ENCODE measurements at regions not wholly inside any gene's neighbourhood (a gene's known extent, or its start where the extent isn't known, plus 50 kb on each side); places are given as distances from the start of the nearest gene placed in this dataset.
"Not testable (repeated sequence)": the region's sequence is repeated elsewhere in the genome, so short reads cannot be mapped to it uniquely, and the experiment has no call there.

- Mint-ChIP-seq H3K36me3 (ENCODE audit: low read depth) (no peaks in the 10 kb centered on the region), H3K27ac (no peak overlapping the region), H3K4me3 (peak overlapping the region; percentile 60), H3K27me3 (peaks cover 42% of the 10 kb centered on the region), H3K9me3 (ENCODE audit: low read depth) (no peaks in the 10 kb centered on the region), H3K4me1 (peaks cover 12% of the 10 kb centered on the region)
- intact Hi-C loops (cut with DNase I, micrococcal nuclease) = no loop called here
- ATAC-seq (peak; percentile 55), DNase-seq (peak; percentile 46)
- POLR2A ChIA-PET = no interaction called here
- CTCF ChIA-PET = interaction anchor here (1.0 kb wide), 1 partner anchor 21 kb away, joined by 3 read pairs; no protein-coding TSS in a partner anchor
Measured at GRCh38 chr17:20852239-20852989, 190.4 kb downstream of the USP22 start.

GRCh38 chr17:20852990-20853370, 189.8 kb downstream of the USP22 start:
- H3K4me1 Mint-ChIP-seq = peaks cover 12% of the 10 kb centered on the region
- CTCF ChIA-PET = interaction anchor here (1.0 kb wide), 1 partner anchor 21 kb away, joined by 3 read pairs; no protein-coding TSS in a partner anchor
- no peak for ATAC-seq
- no peak for DNase-seq
- POLR2A ChIA-PET = no interaction called here
- peak overlapping the region; percentile 60 for H3K4me3 Mint-ChIP-seq
- no peaks in the 10 kb centered on the region for H3K9me3 Mint-ChIP-seq (ENCODE audit: low read depth)
- peaks cover 44% of the 10 kb centered on the region for H3K27me3 Mint-ChIP-seq
- no peaks in the 10 kb centered on the region for H3K36me3 Mint-ChIP-seq (ENCODE audit: low read depth)
- intact Hi-C loops (cut with DNase I, micrococcal nuclease) = no loop called here
- no peak overlapping the region for H3K27ac Mint-ChIP-seq

DNA sequence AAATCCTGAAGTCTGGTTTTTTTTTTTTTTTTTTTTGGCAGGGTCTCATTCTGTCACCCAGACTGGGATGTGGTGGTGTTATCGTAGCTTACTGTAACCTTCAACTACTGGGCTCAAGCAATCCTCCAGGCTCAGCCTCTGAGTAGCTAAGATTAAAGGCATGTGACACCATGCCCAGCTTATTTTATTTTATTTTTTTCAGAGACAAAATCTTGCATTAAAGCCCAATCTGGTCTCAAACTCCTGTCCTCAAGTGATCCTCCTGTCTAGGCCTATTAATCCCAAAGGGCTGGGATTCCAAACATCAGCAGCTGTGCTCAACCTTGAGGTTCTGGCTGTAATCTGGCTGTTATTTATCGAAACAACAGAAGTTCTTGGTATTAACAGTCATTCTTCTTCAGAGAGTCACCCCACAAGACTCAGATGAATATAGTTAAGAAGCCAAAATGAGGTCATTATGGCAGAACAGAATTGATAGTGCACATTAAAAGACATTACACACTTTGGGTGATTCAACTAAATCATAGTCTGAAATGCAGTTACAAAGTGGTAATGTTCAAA, 186.8 kb downstream of the USP22 start:
- H3K27me3 Mint-ChIP-seq = peaks cover 39% of the 10 kb centered on the region
- DNase-seq; H3K27ac Mint-ChIP-seq; H3K9me3 Mint-ChIP-seq (ENCODE audit: low read depth); H3K36me3 Mint-ChIP-seq (ENCODE audit: low read depth); CTCF ChIA-PET; ATAC-seq; POLR2A ChIA-PET; H3K4me3 Mint-ChIP-seq; intact Hi-C loops (cut with DNase I, micrococcal nuclease): not testable (repeated sequence)
- H3K4me1 Mint-ChIP-seq = peaks cover 12% of the 10 kb centered on the region

GRCh38 chr17:20866444-20867209, 176.2 kb downstream of the USP22 start:
- intact Hi-C loops (cut with DNase I, micrococcal nuclease); CTCF ChIA-PET; H3K36me3 Mint-ChIP-seq (ENCODE audit: low read depth); H3K4me1 Mint-ChIP-seq; ATAC-seq; H3K27ac Mint-ChIP-seq; H3K4me3 Mint-ChIP-seq; DNase-seq; H3K9me3 Mint-ChIP-seq (ENCODE audit: low read depth); POLR2A ChIA-PET: not testable (repeated sequence)
- H3K27me3 Mint-ChIP-seq = peaks cover 10% of the 10 kb centered on the region

GRCh38 chr17:20867436-20867937, 175.3 kb downstream of the USP22 start:
- CTCF ChIA-PET; H3K27ac Mint-ChIP-seq; H3K4me1 Mint-ChIP-seq; H3K27me3 Mint-ChIP-seq; intact Hi-C loops (cut with DNase I, micrococcal nuclease); POLR2A ChIA-PET; H3K4me3 Mint-ChIP-seq; ATAC-seq; H3K9me3 Mint-ChIP-seq (ENCODE audit: low read depth); DNase-seq; H3K36me3 Mint-ChIP-seq (ENCODE audit: low read depth): not testable (repeated sequence)

DNA sequence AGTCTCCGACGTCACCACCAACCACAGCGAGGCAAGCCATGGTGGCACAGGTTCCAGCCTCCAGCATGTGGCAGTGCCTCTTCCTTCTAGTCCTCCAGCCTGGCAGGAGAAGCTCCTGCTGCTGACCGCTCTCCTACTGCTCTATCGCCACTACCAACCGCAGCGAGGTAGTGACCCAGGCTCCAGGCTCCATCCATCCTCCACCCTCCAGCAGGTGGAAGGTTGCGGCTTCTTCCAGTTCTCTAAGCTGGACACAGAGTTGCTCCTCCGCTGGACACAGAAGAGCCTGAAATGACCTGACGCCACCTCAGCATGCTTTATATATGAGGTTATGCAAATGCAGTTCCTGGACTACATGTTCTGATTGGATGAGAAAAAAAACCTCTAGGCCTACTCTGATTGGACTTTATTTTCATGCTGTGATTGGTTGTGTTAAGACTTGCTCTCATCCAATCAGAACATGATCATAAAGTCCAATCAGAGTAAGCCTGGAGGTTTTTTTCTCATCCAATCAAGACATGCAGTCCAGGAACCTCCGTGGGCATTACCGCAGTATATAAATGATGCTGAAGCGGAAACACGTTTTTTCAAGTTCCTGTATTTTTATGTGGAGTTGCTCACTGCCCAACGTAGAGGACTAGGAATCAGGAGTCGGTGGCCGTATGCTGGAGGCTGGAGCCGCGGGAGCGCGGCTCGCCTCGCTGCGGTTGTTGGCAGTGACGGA, 174.7 kb downstream of the USP22 start:
- H3K27me3 Mint-ChIP-seq; ATAC-seq; POLR2A ChIA-PET; H3K4me1 Mint-ChIP-seq; intact Hi-C loops (cut with DNase I, micrococcal nuclease); H3K9me3 Mint-ChIP-seq (ENCODE audit: low read depth); H3K27ac Mint-ChIP-seq; DNase-seq; H3K4me3 Mint-ChIP-seq; CTCF ChIA-PET; H3K36me3 Mint-ChIP-seq (ENCODE audit: low read depth): not testable (repeated sequence)

DNA sequence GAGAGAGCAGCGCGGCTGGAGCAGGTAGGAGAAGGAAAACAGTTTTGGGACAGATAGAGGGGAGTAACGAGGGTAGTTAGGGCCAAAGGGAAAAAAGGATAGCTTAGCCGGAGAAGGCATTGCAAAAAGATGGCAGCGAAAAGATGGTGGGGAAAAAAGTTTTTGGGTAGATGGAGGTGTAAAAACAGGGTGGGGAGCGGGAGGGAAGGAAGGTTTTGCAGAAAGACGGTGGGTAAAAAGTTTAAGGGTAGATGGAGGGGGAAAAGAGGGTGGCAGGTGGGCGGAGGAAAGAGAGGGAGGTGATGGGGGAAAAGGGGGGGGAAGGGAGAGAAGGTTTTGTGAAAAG, 174.2 kb downstream of the USP22 start:
- ATAC-seq; intact Hi-C loops (cut with DNase I, micrococcal nuclease); H3K4me3 Mint-ChIP-seq; POLR2A ChIA-PET; H3K27me3 Mint-ChIP-seq; H3K9me3 Mint-ChIP-seq (ENCODE audit: low read depth); H3K27ac Mint-ChIP-seq; H3K4me1 Mint-ChIP-seq; H3K36me3 Mint-ChIP-seq (ENCODE audit: low read depth); DNase-seq; CTCF ChIA-PET: not testable (repeated sequence)

- H3K9me3 Mint-ChIP-seq (ENCODE audit: low read depth); POLR2A ChIA-PET; H3K4me3 Mint-ChIP-seq; DNase-seq; H3K36me3 Mint-ChIP-seq (ENCODE audit: low read depth); H3K27me3 Mint-ChIP-seq; H3K27ac Mint-ChIP-seq; H3K4me1 Mint-ChIP-seq; CTCF ChIA-PET; intact Hi-C loops (cut with DNase I, micrococcal nuclease); ATAC-seq: not testable (repeated sequence)
Measured at GRCh38 chr17:20873173-20873572, 169.6 kb downstream of the USP22 start.

DNA sequence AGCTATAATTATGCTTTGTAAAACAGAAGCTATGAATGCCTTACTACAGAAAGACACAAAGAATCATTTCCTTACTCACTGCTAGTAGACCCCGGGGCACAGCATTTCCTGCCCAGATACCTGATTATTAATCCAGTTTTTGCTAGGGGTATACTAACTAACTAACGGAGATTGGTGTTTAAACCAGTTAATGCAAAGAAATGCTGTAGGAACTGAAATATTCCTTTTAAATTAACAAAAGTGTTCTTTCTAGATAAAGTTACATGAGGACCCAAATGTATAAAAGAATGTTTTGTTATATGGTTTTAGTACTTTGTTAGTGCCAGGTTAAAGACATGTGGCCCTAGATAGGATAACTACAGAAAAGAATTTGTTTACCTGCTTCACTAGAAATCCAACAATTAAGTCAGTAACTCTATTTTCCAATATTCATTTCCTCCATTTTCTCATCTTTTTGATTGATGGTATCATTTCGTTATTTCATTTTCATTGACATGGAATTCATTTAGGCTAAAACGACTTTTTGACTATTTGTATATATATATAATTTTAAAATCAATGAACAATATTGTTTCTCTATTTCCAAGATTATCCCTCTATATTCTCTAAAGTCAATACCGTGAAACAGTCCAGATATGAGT, 169.0 kb downstream of the USP22 start:
- H3K27ac Mint-ChIP-seq; H3K4me3 Mint-ChIP-seq; H3K4me1 Mint-ChIP-seq; DNase-seq; POLR2A ChIA-PET; H3K9me3 Mint-ChIP-seq (ENCODE audit: low read depth); ATAC-seq; intact Hi-C loops (cut with DNase I, micrococcal nuclease); CTCF ChIA-PET; H3K27me3 Mint-ChIP-seq; H3K36me3 Mint-ChIP-seq (ENCODE audit: low read depth): not testable (repeated sequence)

GRCh38 chr17:20877384-20877783, 165.4 kb downstream of the USP22 start:
- intact Hi-C loops (cut with DNase I, micrococcal nuclease); H3K9me3 Mint-ChIP-seq (ENCODE audit: low read depth); H3K4me3 Mint-ChIP-seq; H3K4me1 Mint-ChIP-seq; H3K36me3 Mint-ChIP-seq (ENCODE audit: low read depth); H3K27ac Mint-ChIP-seq; DNase-seq; CTCF ChIA-PET; POLR2A ChIA-PET; ATAC-seq: not testable (repeated sequence)
- peaks cover 16% of the 10 kb centered on the region for H3K27me3 Mint-ChIP-seq

GRCh38 chr17:20890338-20890737, 152.5 kb downstream of the USP22 start:
- Mint-ChIP-seq H3K27me3 (peaks cover 11% of the 10 kb centered on the region), H3K4me3 (no peak overlapping the region), H3K4me1 (no peaks in the 10 kb centered on the region), H3K27ac (no peak overlapping the region), H3K36me3 (ENCODE audit: low read depth) (no peaks in the 10 kb centered on the region), H3K9me3 (ENCODE audit: low read depth) (no peaks in the 10 kb centered on the region)
- ATAC-seq (no peak), DNase-seq (no peak)
- intact Hi-C loops (cut with DNase I, micrococcal nuclease) = no loop called here
- POLR2A ChIA-PET = no interaction called here
- CTCF ChIA-PET = no interaction called here

Data from activated CD4-positive, alpha-beta T cell treated with anti-CD3 and anti-CD28 coated beads for 36 hours (primary cell).